NCI-H1092 (cell line): ENCODE measurements at regions not wholly inside any gene's neighbourhood (a gene's known extent, or its start where the extent isn't known, plus 50 kb on each side); places are given as distances from the start of the nearest gene placed in this dataset.

Experiments used
- DNase-seq: peaks from one replicate; lab custom pipeline; 2025; lab: John Stamatoyannopoulos, UW

- DNase-seq = no peak
Measured at GRCh38 chr22:34997633-34998299, 68.2 kb upstream of the ISX start.

GRCh38 chr22:34998921-34999320, 67.0 kb upstream of the ISX start:
- no peak for DNase-seq

GRCh38 chr22:35008213-35008612, 57.7 kb upstream of the ISX start:
- DNase-seq = no peak

- no peak for DNase-seq
Measured at GRCh38 chr22:35010543-35010942, 55.4 kb upstream of the ISX start.

GRCh38 chr22:35014812-35015211, 51.1 kb upstream of the ISX start:
- DNase-seq = no peak
